ENCODE measurements at regions not wholly inside any gene's neighbourhood (a gene's known extent, or its start where the extent isn't known, plus 50 kb on each side); places are given as distances from the start of the nearest gene placed in this dataset.
"Not testable (repeated sequence)": the region's sequence is repeated elsewhere in the genome, so short reads cannot be mapped to it uniquely, and the experiment has no call there.

DNA sequence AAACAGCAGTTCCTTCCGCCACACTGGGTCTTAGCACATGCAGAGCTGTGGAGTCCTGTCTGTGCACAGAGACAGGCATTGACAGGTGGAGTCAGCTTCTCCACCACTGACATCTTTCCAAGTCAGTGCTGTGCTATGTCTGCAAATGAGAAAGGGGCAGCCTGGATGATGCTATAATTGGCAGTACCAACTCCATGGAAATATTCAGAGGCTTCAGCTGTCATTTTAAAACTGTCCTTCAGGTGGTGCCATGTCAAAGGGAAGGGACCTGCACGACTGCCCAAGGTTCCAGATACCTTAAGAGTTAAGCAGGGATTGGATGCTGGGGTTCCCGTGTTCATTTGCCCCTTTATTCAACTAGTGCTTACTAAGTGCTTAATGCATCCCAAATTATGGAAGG, 258.0 kb upstream of the PRKCQ start:
- no peak overlapping the region for H3K27ac ChIP-seq (ENCODE audit: low read depth, low read length)
- no peaks in the 10 kb centered on the region for H3K27me3 ChIP-seq (ENCODE audit: control insufficient read depth, insufficient read depth, low read length)
- H3K36me3 ChIP-seq (ENCODE audit: control insufficient read depth, insufficient read depth, low read length) = no peaks in the 10 kb centered on the region
- H3K4me1 ChIP-seq (ENCODE audit: control insufficient read depth, insufficient read depth, low read length) = no peaks in the 10 kb centered on the region
- H3K9ac ChIP-seq (ENCODE audit: low read length) = no peak overlapping the region
- no peak overlapping the region for H3K4me3 ChIP-seq (ENCODE audit: low read length)

DNA sequence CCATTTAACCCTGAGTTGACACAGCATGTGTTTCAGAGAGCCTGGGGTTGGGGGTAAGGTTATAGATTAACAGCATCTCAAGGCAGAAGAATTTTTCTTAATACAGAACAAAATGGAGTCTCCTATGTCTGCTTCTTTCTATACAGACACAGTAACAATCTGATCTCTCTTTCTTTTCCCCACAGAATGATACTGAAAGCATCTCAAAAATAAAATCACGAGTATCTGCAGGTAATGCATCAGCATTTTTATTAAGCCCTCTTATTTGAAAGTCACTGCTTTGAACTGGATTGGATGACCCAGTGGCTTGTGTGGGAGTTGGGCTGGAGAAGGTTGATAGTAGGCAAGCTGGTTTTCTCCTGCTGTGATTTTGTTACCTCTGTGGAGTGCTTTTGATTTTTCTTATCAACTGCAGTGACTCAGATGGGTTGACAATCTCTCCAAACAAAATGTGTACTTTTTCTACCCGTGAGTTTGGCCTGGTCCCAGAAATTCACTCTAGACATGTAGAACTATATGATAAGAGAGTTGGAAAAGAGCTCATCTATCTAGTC, 253.5 kb upstream of the PRKCQ start:
- no peak overlapping the region for H3K9ac ChIP-seq (ENCODE audit: low read length)
- H3K27me3 ChIP-seq (ENCODE audit: control insufficient read depth, insufficient read depth, low read length) = no peaks in the 10 kb centered on the region
- no peak overlapping the region for H3K4me3 ChIP-seq (ENCODE audit: low read length)
- H3K27ac ChIP-seq (ENCODE audit: low read depth, low read length) = no peak overlapping the region
- H3K36me3 ChIP-seq (ENCODE audit: control insufficient read depth, insufficient read depth, low read length) = no peaks in the 10 kb centered on the region
- H3K4me1 ChIP-seq (ENCODE audit: control insufficient read depth, insufficient read depth, low read length) = no peaks in the 10 kb centered on the region

DNA sequence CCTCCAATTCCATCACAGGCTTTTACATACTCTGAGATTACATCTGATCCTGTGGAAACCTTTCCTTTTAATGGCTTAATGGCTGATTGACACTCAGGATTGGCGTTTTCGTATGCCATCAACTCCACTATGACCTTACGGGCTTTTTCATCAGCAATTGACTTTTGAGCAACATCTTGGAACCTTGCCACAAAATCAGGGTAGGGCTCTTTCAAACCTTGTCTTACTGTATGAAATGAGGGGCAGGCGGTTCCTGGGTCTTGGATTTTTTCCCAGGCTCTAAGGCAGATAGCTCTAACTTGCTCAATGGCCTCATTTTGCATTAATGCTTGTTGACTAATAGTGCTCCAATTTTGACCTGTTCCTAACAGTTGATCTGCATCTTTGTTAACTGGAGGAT, 250.9 kb upstream of the PRKCQ start:
- H3K27ac ChIP-seq (ENCODE audit: low read depth, low read length); H3K4me3 ChIP-seq (ENCODE audit: low read length); H3K9ac ChIP-seq (ENCODE audit: low read length): not testable (repeated sequence)

DNA sequence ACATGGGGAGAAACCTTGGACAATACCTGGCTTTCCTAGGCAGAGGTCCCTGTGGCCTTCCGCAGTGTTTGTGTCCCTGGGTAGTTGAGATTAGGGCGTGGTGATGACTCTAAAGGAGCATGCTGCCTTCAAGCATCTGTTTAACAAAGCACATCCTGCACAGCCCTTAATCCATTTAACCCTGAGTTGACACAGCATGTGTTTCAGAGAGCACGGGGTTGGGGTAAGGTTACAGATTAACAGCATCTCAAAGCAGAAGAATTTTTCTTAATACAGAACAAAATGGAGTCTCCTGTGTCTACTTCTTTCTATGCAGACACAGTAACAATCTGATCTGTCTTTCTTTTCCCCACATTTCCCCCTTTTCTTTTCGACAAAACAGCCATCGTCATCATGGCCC, 244.7 kb upstream of the PRKCQ start:
- H3K4me1 ChIP-seq (ENCODE audit: control insufficient read depth, insufficient read depth, low read length); H3K27ac ChIP-seq (ENCODE audit: low read depth, low read length); H3K4me3 ChIP-seq (ENCODE audit: low read length); H3K36me3 ChIP-seq (ENCODE audit: control insufficient read depth, insufficient read depth, low read length); H3K27me3 ChIP-seq (ENCODE audit: control insufficient read depth, insufficient read depth, low read length); H3K9ac ChIP-seq (ENCODE audit: low read length): not testable (repeated sequence)

More for the DNA sequence above, 250.9 kb upstream of the PRKCQ start:
- not testable (repeated sequence) for H3K4me1 ChIP-seq (ENCODE audit: control insufficient read depth, insufficient read depth, low read length); H3K27me3 ChIP-seq (ENCODE audit: control insufficient read depth, insufficient read depth, low read length); H3K36me3 ChIP-seq (ENCODE audit: control insufficient read depth, insufficient read depth, low read length)

- Histone ChIP-seq H3K36me3 (ENCODE audit: control insufficient read depth, insufficient read depth, low read length) (no peaks in the 10 kb centered on the region), H3K27me3 (ENCODE audit: control insufficient read depth, insufficient read depth, low read length) (no peaks in the 10 kb centered on the region), H3K4me3 (ENCODE audit: low read length) (no peak overlapping the region), H3K27ac (ENCODE audit: low read depth, low read length) (no peak overlapping the region), H3K4me1 (ENCODE audit: control insufficient read depth, insufficient read depth, low read length) (no peaks in the 10 kb centered on the region), H3K9ac (ENCODE audit: low read length) (no peak overlapping the region)
These were observed 243.7 kb upstream of the PRKCQ start for GRCh38 chr10:6823770-6824169.

DNA sequence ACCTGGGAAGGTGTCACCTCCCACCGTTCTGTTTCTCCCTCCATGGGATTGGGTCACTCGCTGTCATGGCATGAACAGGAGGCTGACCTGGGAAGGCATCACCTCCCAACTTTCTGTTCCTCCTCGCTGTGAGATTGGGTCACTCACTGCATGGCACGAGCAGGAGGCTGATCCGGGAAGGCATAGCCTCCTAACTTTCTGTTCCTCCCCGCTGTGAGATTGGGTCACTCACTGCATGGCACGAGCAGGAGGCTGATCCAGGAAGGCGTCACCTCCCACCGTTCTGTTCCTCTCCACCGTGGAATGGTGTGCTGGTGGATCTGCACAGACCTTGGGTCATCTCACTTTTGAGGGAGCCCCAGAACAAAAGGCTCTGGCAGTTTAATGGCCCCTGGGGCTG, 239.2 kb upstream of the PRKCQ start:
- H3K27ac ChIP-seq (ENCODE audit: low read depth, low read length) = no peak overlapping the region
- H3K9ac ChIP-seq (ENCODE audit: low read length) = no peak overlapping the region
- no peaks in the 10 kb centered on the region for H3K4me1 ChIP-seq (ENCODE audit: control insufficient read depth, insufficient read depth, low read length)
- H3K36me3 ChIP-seq (ENCODE audit: control insufficient read depth, insufficient read depth, low read length) = no peaks in the 10 kb centered on the region
- no peaks in the 10 kb centered on the region for H3K27me3 ChIP-seq (ENCODE audit: control insufficient read depth, insufficient read depth, low read length)
- no peak overlapping the region for H3K4me3 ChIP-seq (ENCODE audit: low read length)

- H3K27me3 ChIP-seq (ENCODE audit: control insufficient read depth, insufficient read depth, low read length) = no peaks in the 10 kb centered on the region
- no peak overlapping the region for H3K4me3 ChIP-seq (ENCODE audit: low read length)
- no peak overlapping the region for H3K27ac ChIP-seq (ENCODE audit: low read depth, low read length)
- H3K4me1 ChIP-seq (ENCODE audit: control insufficient read depth, insufficient read depth, low read length) = no peaks in the 10 kb centered on the region
- no peak overlapping the region for H3K9ac ChIP-seq (ENCODE audit: low read length)
- no peaks in the 10 kb centered on the region for H3K36me3 ChIP-seq (ENCODE audit: control insufficient read depth, insufficient read depth, low read length)
These were observed 237.7 kb upstream of the PRKCQ start for GRCh38 chr10:6817770-6818169.

DNA sequence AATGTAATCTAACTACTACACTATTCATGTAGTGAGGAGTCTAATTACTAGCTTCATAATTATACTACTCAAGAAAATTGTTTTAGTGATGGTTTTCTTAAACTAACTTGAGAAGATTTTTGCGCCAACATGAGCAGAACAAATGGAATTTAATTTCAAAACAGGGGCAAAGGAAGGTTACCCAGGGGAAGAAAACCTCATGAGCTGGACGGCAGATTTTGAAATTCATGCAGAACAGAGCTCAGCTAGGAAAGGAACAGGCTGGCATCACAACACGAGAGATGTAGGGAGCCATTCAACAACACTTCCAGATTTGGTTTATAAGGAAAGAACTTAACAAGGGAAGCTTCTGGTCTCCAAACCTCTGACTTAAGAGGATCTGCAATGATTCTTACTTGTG, 235.3 kb upstream of the PRKCQ start:
- no peak overlapping the region for H3K4me3 ChIP-seq (ENCODE audit: low read length)
- H3K27ac ChIP-seq (ENCODE audit: low read depth, low read length) = no peak overlapping the region
- no peak overlapping the region for H3K9ac ChIP-seq (ENCODE audit: low read length)
- no peaks in the 10 kb centered on the region for H3K27me3 ChIP-seq (ENCODE audit: control insufficient read depth, insufficient read depth, low read length)
- no peaks in the 10 kb centered on the region for H3K4me1 ChIP-seq (ENCODE audit: control insufficient read depth, insufficient read depth, low read length)
- no peaks in the 10 kb centered on the region for H3K36me3 ChIP-seq (ENCODE audit: control insufficient read depth, insufficient read depth, low read length)

DNA sequence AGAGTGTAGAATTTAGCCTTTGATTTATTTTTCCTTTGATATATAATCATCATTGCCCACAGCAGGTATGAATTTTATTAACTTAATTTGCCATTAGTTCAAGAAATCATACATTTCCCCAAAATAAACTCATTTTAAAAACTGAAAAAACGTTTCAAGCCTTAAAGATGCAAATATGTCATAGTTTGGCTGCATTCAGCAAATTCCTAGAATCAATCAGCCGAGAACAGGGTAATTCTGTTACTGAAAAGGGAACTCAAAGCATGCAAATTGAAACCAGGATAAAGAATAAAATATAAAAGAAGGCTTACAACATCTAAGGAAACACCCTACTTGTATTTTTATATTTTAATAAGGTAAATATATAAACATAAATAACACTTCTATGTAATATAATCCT, 233.8 kb upstream of the PRKCQ start:
- Histone ChIP-seq H3K27me3 (ENCODE audit: control insufficient read depth, insufficient read depth, low read length) (no peaks in the 10 kb centered on the region), H3K4me1 (ENCODE audit: control insufficient read depth, insufficient read depth, low read length) (no peaks in the 10 kb centered on the region), H3K27ac (ENCODE audit: low read depth, low read length) (no peak overlapping the region), H3K9ac (ENCODE audit: low read length) (no peak overlapping the region), H3K36me3 (ENCODE audit: control insufficient read depth, insufficient read depth, low read length) (no peaks in the 10 kb centered on the region), H3K4me3 (ENCODE audit: low read length) (no peak overlapping the region)

DNA sequence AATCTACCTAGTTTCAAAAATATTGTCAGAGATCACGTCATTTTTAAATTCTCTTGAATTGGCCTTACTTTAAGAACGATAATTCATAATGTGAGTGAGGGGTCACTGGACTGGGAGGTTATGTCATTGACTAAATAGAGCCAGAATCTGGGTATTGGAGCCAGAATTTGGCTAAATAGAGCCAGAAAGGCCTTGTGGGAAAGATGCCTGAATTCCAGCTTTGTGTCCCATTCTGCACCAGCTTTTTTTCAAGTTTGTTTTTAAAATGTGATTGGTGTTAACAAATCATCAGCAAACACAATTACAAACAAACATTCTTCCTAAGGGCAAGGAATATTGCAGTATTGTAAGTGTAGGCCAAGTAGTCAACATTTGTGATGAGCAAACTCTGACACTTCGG, 233.2 kb upstream of the PRKCQ start:
- no peak overlapping the region for H3K9ac ChIP-seq (ENCODE audit: low read length)
- H3K4me1 ChIP-seq (ENCODE audit: control insufficient read depth, insufficient read depth, low read length) = no peaks in the 10 kb centered on the region
- no peak overlapping the region for H3K27ac ChIP-seq (ENCODE audit: low read depth, low read length)
- no peak overlapping the region for H3K4me3 ChIP-seq (ENCODE audit: low read length)
- H3K27me3 ChIP-seq (ENCODE audit: control insufficient read depth, insufficient read depth, low read length) = no peaks in the 10 kb centered on the region
- no peaks in the 10 kb centered on the region for H3K36me3 ChIP-seq (ENCODE audit: control insufficient read depth, insufficient read depth, low read length)

DNA sequence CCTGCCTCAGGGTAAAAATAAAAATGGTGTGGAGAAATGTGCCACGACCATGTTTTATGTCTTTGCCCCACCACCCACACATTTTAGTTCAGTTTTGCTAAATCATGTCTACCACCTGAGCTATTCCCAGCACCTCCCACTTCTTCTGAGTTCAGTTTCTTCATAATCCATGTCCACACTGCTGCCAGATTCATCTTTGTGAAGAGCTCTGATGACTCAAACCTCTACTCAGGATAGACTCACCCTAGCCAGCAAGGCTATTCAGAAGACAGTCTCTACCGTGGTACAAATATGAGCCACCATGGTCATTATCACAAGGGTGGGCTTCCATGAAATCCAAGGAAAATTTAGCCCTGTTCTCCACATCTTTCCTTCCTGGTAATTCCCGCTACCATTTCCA, 231.1 kb upstream of the PRKCQ start:
- H3K27ac ChIP-seq (ENCODE audit: low read depth, low read length) = no peak overlapping the region
- no peak overlapping the region for H3K4me3 ChIP-seq (ENCODE audit: low read length)
- H3K4me1 ChIP-seq (ENCODE audit: control insufficient read depth, insufficient read depth, low read length) = no peaks in the 10 kb centered on the region
- no peaks in the 10 kb centered on the region for H3K36me3 ChIP-seq (ENCODE audit: control insufficient read depth, insufficient read depth, low read length)
- no peak overlapping the region for H3K9ac ChIP-seq (ENCODE audit: low read length)
- H3K27me3 ChIP-seq (ENCODE audit: control insufficient read depth, insufficient read depth, low read length) = no peaks in the 10 kb centered on the region

DNA sequence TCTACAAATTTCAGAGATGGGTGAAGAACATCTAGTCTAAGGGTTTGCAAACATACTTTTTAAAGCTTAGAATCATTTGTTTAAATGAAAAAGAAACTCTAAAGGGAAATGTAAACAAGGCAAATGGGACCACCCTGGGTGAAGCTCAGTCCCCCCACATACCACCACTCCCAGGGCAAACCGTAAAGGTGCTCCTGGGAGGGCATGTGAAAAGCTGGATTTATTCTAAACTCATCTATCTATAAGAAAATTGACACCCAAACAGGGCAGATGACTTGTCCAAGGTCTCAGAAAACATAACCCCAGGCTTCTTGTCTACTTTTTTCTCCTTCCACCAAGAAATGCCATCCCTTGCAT, 223.3 kb upstream of the PRKCQ start:
- no peaks in the 10 kb centered on the region for H3K27me3 ChIP-seq (ENCODE audit: control insufficient read depth, insufficient read depth, low read length)
- H3K4me3 ChIP-seq (ENCODE audit: low read length) = no peak overlapping the region
- H3K9ac ChIP-seq (ENCODE audit: low read length) = no peak overlapping the region
- no peaks in the 10 kb centered on the region for H3K36me3 ChIP-seq (ENCODE audit: control insufficient read depth, insufficient read depth, low read length)
- H3K4me1 ChIP-seq (ENCODE audit: control insufficient read depth, insufficient read depth, low read length) = no peaks in the 10 kb centered on the region
- no peak overlapping the region for H3K27ac ChIP-seq (ENCODE audit: low read depth, low read length)

DNA sequence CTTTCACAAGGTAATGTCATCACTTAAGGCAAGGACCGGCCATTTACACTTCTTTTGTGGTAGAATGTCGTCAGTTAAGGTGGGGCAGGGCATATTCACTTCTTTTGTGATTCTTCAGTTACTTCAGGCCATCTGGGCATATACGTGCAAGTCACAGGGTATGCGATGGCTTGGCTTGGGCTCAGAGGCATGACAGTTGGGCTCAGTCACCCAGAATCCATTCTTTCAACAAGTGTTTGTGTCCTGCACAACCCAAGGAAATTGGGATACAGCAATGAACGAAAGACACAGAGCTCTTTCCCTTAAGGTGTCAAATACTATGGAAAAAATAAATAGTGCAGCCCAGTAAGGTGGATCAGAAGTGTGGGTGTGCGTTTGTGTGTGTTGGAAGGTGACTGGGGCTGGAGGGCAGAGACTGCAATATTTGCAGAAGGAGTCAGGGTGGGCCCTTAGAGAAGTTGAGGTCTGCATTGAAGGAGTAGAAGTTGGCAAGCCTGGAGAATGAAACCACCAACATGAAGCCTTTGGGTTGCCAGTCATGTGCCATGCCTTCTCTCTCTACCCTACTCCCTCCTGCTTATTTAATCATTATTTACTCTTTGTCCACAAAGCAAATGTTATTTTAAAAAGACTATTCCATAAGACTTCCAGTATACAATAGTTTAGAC, 222.8 kb upstream of the PRKCQ start:
- no peak overlapping the region for H3K4me3 ChIP-seq (ENCODE audit: low read length)
- no peaks in the 10 kb centered on the region for H3K4me1 ChIP-seq (ENCODE audit: control insufficient read depth, insufficient read depth, low read length)
- H3K36me3 ChIP-seq (ENCODE audit: control insufficient read depth, insufficient read depth, low read length) = no peaks in the 10 kb centered on the region
- H3K9ac ChIP-seq (ENCODE audit: low read length) = no peak overlapping the region
- H3K27me3 ChIP-seq (ENCODE audit: control insufficient read depth, insufficient read depth, low read length) = no peaks in the 10 kb centered on the region
- H3K27ac ChIP-seq (ENCODE audit: low read depth, low read length) = no peak overlapping the region

Data from rectal smooth muscle tissue (tissue), 1 donor.